Activated naive CD4-positive, alpha-beta T cell (primary cell): ENCODE measurements at regions not wholly inside any gene's neighbourhood (a gene's known extent, or its start where the extent isn't known, plus 50 kb on each side); places are given as distances from the start of the nearest gene placed in this dataset.
"Not testable (repeated sequence)": the region's sequence is repeated elsewhere in the genome, so short reads cannot be mapped to it uniquely, and the experiment has no call there.

Source experiments
- DNase-seq, 4 experiments: peaks; one replicate each; lab custom pipeline; 2025; lab: John Stamatoyannopoulos, UW

DNA sequence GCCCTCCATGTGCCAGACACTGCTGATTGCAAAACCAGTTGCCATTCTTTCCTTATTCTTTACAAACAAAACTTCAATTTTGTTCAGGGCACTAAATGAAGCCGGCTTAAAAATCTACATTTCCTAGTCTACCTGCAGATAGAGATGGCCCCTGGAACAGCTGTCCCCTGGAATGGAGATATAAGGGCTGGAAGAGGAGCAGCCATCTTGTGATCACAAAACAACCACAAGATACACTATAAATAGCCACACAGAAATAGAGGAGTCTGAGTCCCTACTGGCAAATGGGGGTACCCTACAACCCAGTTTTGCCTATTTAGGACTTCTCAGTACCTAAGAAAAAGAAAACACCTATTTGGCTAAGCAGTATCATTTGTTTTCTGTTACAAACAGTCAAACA lies 115.9 kb upstream of the BEND6 start:
- no peak for DNase-seq

DNA sequence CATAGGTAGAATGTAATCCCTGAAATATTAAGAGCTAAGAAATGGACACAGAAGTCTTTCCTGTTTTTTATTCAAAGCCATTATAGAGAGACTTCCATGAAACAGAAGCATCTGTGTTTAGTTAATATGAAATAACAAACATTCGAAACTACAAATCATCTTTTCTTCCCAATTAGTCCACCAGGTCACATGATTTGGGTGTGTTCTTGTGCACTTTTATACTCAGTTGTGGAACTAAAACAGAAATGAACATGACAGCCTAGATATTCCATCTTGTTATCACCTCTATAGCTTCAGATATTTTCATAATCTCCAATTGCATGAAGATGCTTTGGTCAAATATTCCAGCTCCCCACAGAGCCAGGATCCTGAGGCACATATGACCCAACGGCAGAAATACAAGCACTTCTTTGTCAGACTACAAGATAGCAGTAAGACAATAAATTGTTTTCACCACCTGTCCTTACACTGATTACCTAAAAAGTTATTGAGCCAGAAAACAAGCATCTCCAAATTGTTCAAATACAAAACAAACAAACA lies 116.8 kb upstream of the BEND6 start:
- DNase-seq = no peak

DNA sequence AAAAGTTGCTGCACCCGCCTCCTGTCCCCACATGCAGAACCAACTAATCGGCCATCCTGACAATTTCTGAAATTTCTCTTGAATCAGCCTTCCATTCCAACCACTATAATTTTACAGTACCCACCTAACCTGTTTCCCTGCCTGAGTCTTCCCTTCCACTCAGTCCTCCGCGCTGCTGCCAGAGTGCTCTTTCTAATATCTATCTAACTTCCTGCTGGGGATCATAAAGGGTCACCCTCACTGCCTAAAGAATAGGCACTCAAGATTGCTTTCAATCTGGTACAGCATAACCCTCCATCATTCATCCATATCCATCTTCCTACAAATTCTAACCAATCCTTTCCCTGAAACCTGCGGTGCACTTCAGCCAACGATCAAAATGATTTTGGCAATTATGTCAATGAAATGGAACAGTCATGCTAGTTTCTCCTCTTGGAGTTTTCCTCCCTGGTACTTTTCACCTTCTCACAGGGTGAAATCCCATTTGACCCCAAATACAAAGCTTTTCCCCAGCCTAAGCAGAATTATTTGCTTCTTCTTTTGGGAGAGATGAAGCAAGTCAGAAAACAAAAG lies 117.5 kb upstream of the BEND6 start:
- DNase-seq = no peak

DNA sequence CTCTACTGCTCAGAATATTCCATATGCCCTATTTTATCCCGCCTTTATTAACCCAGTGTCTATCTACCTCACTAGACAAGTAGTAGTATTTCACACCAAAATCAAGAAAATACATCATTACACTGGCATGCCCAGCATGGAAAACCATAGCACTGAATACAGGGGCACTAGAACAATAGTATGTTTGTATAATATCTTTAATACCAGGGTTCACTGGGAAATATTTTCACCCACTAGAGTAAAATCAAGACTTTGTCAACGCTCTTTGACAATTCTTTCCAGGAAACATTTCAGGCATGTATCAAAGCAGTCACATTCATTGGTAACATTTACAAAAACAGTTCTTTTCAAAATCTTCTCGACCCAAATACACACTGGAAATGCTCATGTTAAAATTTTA lies 119.3 kb upstream of the BEND6 start:
- DNase-seq = no peak

DNA sequence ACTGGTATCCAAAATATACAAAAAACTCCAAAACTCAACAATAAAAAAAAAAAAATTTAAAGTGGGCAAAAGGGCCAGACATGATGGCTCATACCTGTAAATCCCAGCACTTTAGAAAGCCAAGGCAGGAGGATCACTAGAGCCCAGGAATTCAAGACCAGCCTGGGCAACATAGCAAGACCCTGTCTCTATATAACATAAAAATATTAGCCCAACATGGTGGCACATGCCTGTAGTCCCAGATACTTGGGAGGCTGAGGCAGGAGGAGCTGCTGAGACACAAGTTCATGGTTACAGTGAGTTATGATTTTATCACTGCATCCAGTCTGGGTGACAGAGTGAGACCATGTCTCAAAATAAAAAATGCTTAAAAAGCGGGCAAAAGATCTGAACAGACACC lies 121.0 kb upstream of the BEND6 start:
- DNase-seq = no peak

DNA sequence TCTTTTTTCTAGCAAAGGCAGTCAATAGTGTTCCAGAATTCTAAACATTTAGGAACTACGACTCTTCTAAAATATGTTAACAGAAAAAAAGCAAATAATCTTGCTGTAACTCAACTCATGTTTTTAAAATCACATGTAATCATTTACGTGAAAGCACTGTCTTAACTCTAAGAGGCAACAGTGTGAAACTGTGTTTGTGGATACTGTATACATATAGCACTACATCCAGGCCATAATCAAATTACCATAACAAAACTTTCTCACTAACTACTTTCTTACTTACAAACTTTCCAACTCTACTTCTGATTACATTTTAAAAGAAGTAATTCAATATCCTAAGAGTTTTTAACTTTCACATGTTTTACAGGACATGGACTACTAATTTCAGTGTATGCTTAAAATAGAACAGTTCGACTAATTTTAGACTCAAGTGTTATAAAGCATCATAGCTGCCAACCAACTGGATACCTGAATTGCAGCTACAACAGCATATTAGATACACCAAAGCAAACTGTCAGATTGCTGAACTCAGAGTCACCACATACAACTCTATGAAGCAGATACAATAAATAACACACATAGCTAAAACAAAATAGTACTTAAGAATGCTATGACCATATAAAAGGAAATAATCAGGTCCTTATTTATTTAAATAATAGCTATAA lies 121.6 kb upstream of the BEND6 start:
- no peak for DNase-seq

DNA sequence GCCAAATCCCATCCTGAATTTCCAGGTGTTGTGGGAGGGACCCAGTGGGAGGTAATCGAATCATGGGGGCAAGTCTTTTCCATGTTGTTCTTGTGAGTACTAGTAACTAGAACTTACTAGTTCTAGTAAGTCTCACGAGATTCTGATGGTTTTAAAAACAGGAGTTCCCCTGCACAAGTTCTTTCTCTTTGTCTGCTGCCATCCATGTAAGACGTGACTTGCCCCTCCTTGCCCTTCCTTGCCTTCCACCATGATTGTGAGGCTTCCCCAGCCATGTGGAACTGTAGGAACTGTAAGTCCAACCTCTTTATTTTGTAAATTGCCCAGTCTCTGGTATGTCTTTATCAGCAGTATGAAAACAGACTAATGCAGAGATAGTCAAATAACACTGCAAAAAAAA lies 122.7 kb upstream of the BEND6 start:
- no peak for DNase-seq

DNA sequence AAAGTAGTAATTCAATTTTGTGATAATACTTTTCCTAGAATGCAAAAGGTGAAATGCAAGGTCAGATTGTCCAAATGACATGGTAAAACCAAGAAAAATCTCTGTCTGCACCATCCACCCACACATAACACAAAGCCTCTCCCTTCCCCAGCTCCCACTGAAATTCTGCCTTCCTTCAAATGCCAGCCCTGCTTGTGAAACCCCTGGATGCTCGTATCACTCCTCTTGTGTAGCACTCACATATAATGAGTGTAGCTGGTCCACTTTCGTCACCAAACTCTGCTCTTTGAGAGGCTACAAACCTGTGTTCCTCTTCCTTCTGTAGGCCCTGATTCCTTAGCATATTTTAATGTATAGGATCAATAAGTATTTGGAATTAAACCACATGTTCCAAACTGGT lies 123.6 kb upstream of the BEND6 start:
- no peak for DNase-seq

DNA sequence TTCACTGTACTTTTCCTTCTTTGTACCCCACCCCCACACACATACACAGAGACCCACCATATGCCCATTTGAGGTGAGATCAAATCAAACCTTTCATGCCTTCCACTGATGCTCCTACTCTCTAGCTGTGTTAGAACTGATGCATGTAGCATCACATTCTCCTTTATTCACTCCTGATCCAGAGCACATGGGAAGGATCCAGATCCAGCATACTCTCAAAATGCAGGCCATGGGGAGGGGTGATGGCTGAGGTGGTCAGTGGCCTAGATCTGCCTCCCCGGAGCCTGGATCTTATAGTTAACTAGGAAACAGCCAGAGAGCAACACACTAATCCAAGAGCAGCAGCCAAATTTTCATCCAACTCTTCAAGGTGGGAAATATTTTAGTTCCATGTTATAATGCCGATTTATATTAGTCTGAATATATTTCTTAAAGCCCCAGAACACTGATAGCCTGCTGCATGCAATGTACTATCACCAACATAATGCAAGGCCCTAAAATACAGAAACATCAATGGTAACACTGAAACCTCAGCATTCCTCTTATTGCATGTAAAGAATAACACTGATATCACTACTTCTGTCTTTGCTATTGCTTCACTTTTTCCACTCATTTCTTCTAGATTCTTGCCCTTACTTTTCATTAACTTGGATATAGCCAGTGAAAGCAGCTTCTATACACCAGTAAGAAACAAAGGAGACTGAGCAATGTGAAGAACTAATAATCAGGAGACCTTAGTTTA lies 126.8 kb upstream of the BEND6 start:
- DNase-seq = no peak

- DNase-seq = not testable (repeated sequence)
These were observed 130.5 kb upstream of the BEND6 start for GRCh38 chr6:56824431-56824830.

DNA sequence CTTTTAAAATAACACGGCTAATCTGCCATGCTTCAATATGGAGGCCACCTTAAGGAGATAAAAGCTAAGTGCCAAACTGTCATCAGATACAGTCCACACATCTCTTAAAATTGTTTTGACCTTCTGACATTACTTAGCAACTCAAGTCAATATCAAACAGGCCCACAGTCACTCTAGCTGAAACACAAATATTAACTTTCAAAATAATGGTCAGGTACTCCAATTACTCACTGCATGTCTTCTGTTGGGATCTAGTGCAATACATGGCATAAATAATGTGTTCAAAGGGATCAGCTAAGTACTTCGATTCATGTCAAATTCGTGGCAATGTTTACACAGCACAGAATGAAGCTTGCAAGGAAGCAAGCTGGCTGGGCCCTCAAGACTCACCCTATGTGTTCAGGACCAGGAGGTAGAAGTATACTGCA lies 133.9 kb upstream of the BEND6 start:
- DNase-seq = no peak

DNA sequence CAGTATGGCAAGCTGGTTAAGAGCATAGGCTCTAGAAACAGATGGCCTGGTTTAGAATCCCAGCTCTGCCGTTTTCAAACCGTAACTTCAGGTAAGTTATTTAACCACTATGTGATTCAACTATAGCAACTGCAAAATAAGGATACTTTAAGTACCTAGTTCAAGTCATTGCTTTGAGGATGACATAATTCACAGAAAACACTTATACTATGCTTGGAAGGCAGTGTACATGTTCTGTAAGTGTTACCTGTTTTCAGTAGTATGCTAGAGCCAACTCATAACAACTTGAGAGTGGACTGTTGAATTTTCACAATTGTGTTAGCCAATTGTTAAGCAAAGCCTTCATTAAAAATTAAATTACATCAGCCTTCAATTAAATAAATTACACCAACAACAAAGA lies 134.8 kb upstream of the BEND6 start:
- DNase-seq = no peak

DNA sequence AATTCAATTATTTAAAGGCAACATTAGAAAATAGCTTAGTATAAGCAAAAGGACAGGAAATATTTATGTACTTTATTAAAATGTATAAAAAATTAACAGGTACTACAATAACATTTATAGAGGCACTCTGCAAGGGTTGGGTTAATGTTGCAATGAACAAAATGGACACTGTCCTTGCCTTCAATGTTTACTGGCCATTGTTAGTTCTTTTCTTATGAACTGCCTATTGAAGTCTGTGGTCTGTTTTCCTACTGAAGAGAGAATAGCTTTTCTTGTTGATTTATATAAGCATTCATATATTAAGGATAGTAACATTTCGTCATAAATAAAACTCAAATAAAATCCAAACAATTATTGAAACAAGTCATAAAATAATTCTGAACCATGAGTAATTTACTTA lies 135.3 kb upstream of the BEND6 start:
- no peak for DNase-seq

- DNase-seq = no peak
These were observed 138.5 kb upstream of the BEND6 start for GRCh38 chr6:56816370-56816769.

DNA sequence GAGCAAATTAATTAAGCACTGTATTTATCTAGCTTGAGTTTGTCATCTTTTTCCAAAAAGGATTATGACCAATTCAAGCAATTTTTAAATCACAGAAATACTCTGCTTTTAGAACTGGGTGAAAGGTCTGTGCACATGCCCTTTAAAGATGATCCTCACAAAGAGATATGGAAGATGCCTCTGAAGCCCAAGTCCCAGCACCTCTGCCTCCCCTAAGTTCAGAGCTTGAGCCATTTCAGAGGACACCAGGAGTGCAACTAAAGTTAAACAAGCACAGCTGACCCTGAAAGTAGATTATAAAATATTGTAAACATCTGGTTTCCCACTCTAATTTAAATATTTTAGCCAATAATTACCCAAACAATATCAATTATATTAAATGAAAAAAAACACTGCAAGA lies 139.5 kb upstream of the BEND6 start:
- DNase-seq = no peak

GRCh38 chr6:56814802-56815201 lies 140.1 kb upstream of the BEND6 start:
- DNase-seq = no peak

- no peak for DNase-seq
These were observed 140.6 kb upstream of the BEND6 start for GRCh38 chr6:56814308-56814707.

- DNase-seq = not testable (repeated sequence)
These were observed 142.1 kb upstream of the BEND6 start for GRCh38 chr6:56812851-56813250.

GRCh38 chr6:56808871-56809359 lies 146.0 kb upstream of the BEND6 start:
- DNase-seq = no peak

DNA sequence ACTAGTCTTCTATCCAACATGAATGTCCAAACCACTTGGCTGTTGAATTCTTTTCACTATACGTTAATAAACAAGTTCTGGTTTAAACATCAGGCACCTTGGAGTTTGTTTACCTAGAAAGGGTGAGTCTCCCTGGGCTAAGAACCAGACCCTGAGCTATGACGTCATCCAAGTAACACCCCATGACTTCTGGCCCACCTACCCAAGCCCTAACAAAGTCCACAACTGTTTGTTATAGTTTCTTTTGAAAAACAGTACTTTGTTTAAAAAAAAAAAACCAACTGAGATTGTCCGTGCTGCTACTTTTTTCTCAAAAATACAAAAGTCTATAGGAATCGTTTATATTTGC lies 146.9 kb upstream of the BEND6 start:
- no peak for DNase-seq

DNA sequence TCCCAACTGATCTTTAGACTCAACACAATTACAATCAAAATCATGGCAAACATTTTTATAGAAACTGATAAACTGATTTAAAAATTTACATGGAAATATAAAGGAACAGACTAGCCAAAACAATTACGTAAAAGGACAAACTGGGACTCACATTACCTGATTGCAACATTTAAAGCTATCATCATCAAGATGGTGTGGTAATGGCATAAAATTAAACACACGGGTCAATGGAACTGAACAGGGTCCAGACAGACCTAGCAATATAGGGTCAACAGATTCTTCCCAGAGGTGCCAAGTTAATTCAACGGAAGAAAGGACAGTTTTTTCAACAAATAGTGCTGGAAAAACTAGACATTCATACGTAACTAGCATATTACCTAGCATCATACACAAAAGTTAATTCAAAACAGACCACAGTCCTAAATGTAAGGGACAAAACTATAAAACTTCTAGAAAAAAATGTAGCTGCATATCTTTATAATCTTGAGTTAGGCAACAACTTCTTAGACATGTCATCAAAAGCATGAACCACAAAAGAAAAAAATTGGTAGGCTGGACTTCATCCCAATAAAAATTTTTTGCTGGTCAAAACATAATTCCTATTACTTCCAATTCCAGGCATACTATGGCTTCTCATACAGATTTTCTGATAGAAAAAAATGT lies 147.4 kb upstream of the BEND6 start:
- no peak for DNase-seq

- no peak for DNase-seq
These were observed 148.5 kb upstream of the BEND6 start for GRCh38 chr6:56806368-56806767.

DNA sequence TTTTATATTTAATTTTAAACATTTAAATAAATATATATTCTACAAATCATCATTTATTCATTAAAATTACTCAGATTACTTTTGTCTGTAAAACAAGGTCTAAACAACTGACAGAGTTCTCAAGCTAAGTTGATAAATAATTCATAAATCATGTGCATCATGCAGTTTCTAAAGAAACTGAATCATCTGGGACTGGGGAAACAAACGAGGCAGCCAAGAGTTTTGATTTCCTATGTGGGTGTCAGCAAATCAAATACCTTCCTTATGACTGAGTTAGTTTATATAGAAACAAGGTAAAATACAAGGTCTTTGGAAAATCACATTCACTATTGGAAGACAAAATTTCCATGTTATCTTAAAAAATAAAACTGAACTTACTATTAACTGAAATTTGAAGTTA lies 149.9 kb upstream of the BEND6 start:
- DNase-seq = no peak
